ENCODE measurements at regions not wholly inside any gene's neighbourhood (a gene's known extent, or its start where the extent isn't known, plus 50 kb on each side); places are given as distances from the start of the nearest gene placed in this dataset.

DNA sequence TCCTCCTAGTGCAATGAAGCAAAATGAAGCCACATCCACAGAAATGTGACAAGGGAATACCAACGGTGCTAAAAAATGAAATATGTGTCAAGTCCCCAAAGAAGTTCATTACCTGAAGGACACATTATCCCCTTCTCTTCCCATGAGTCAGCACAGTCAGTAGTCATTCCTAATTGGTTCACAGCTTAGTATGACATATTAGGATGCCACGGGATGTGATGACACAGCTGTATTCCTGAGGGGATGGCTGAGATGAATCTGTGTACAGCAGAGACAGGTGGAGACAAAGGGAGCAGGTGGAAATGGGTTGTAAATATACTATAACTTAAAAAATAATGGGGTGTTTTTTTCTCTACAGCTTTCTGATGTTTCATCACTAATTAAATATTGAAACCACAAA lies 273.4 kb downstream of the ARRDC4 start:
- H3K27me3 Mint-ChIP-seq (ENCODE audit: unreplicated experiment) = no peaks in the 10 kb centered on the region
- TF ChIP-seq, protein P1, sequence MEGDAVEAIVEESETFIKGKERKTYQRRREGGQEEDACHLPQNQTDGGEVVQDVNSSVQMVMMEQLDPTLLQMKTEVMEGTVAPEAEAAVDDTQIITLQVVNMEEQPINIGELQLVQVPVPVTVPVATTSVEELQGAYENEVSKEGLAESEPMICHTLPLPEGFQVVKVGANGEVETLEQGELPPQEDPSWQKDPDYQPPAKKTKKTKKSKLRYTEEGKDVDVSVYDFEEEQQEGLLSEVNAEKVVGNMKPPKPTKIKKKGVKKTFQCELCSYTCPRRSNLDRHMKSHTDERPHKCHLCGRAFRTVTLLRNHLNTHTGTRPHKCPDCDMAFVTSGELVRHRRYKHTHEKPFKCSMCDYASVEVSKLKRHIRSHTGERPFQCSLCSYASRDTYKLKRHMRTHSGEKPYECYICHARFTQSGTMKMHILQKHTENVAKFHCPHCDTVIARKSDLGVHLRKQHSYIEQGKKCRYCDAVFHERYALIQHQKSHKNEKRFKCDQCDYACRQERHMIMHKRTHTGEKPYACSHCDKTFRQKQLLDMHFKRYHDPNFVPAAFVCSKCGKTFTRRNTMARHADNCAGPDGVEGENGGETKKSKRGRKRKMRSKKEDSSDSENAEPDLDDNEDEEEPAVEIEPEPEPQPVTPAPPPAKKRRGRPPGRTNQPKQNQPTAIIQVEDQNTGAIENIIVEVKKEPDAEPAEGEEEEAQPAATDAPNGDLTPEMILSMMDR (IDR thresholded peaks at IDR 0.05; ENCODE audit: unreplicated experiment) = no peak

DNA sequence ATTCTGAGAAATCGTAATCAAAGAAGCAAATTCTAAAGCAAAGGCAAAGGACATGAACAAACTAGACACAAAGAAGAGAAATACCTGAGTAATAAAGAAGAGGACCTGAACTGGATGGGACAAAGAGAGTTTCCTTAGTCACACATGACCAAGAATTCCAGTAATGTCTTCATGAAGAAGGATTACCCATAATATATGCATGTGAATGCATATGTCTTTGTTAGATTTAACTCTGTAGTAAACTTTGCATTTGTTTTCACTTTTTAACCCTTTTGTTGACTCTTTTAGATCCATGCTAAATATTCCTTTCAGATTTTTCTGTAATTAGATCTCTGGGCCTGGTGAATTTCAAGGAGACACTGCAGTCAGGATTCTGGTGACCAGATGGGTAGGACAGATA lies 279.8 kb downstream of the ARRDC4 start:
- Mint-ChIP-seq H3K27me3 (ENCODE audit: unreplicated experiment) (no peaks in the 10 kb centered on the region), H3K36me3 (ENCODE audit: insufficient read depth, unreplicated experiment) (no peaks in the 10 kb centered on the region), H3K4me3 (ENCODE audit: low read depth, unreplicated experiment) (no peak overlapping the region), H3K27ac (ENCODE audit: unreplicated experiment) (no peak overlapping the region), H3K9me3 (ENCODE audit: low read depth, unreplicated experiment) (peaks cover 4% of the 10 kb centered on the region), H3K4me1 (ENCODE audit: low read depth, unreplicated experiment) (no peaks in the 10 kb centered on the region)
- intact Hi-C loops (cut with micrococcal nuclease; ENCODE audit: unreplicated experiment) = no loop called here
- CTCF ChIA-PET = no interaction called here
- TF ChIP-seq, protein P1 (IDR thresholded peaks at IDR 0.05; ENCODE audit: unreplicated experiment) = no peak
- no peak for DNase-seq
- BruUV-seq (replicated peaks) = no TSS peak

More for the DNA sequence above, 273.4 kb downstream of the ARRDC4 start:
- BruUV-seq (replicated peaks) = no TSS peak
- Mint-ChIP-seq H3K9me3 (ENCODE audit: low read depth, unreplicated experiment) (peaks cover 3% of the 10 kb centered on the region), H3K4me1 (ENCODE audit: low read depth, unreplicated experiment) (no peaks in the 10 kb centered on the region), H3K27ac (ENCODE audit: unreplicated experiment) (no peak overlapping the region), H3K4me3 (ENCODE audit: low read depth, unreplicated experiment) (no peak overlapping the region), H3K36me3 (ENCODE audit: insufficient read depth, unreplicated experiment) (no peaks in the 10 kb centered on the region)
- CTCF ChIA-PET = no interaction called here
- no peak for DNase-seq
- intact Hi-C loops (cut with micrococcal nuclease; ENCODE audit: unreplicated experiment) = no loop called here

DNA sequence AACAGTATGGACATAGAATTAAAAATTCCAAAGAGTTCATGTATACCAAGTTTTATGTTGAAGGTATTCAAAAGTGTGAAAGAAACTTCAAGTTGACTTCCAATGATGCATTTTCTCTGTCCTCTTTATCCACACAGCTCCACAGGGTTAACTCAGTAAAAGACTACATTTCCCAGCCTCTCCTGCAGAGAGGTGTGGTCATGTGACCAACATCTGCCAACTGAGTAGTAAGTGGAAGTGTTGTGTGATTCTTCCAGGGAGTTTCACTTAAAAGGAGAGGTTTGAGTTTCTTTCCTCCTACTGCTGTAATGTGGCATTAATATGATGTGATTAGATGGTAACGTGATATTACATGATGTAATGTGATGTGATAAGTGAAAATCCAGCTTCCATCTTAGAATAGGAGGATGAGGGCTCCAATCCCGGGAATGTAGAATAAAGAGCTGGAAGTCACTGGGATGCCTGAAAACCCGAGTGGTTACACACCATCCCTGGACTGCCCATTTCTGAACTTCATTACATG lies 280.6 kb downstream of the ARRDC4 start:
- Mint-ChIP-seq H3K4me1 (ENCODE audit: low read depth, unreplicated experiment) (no peaks in the 10 kb centered on the region), H3K4me3 (ENCODE audit: low read depth, unreplicated experiment) (no peak overlapping the region), H3K27me3 (ENCODE audit: unreplicated experiment) (no peaks in the 10 kb centered on the region), H3K36me3 (ENCODE audit: insufficient read depth, unreplicated experiment) (no peaks in the 10 kb centered on the region), H3K9me3 (ENCODE audit: low read depth, unreplicated experiment) (peaks cover 4% of the 10 kb centered on the region), H3K27ac (ENCODE audit: unreplicated experiment) (no peak overlapping the region)
- BruUV-seq (replicated peaks) = no TSS peak
- TF ChIP-seq, protein P1 (IDR thresholded peaks at IDR 0.05; ENCODE audit: unreplicated experiment) = no peak
- CTCF ChIA-PET = no interaction called here
- intact Hi-C loops (cut with micrococcal nuclease; ENCODE audit: unreplicated experiment) = no loop called here
- no peak for DNase-seq

DNA sequence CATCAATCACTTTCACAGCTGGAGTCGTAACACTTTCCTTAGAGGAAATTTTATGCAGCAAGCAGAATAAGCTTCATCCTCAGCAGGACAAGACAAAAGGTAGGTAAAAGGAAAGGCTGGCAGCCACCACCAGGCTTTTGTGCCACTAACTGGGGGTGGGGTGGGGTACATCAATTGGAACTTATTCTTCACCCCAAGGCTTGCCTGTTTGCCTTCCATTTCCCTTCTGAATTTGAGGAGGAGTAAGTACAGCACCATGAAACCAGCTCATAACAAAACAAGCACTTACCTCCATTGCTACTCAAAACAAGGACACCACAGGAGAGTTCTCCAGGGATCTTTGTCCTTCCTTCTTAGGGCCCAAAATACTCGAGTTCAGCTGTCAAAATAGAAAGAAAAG lies 296.8 kb downstream of the ARRDC4 start:
- intact Hi-C loops (cut with micrococcal nuclease; ENCODE audit: unreplicated experiment) = no loop called here
- H3K4me1 Mint-ChIP-seq (ENCODE audit: low read depth, unreplicated experiment) = no peaks in the 10 kb centered on the region
- peaks cover 27% of the 10 kb centered on the region for H3K9me3 Mint-ChIP-seq (ENCODE audit: low read depth, unreplicated experiment)
- TF ChIP-seq, protein P1 (IDR thresholded peaks at IDR 0.05; ENCODE audit: unreplicated experiment) = no peak
- no peak for DNase-seq
- no TSS peak for BruUV-seq (replicated peaks)
- no peak overlapping the region for H3K4me3 Mint-ChIP-seq (ENCODE audit: low read depth, unreplicated experiment)
- H3K27me3 Mint-ChIP-seq (ENCODE audit: unreplicated experiment) = no peaks in the 10 kb centered on the region
- H3K27ac Mint-ChIP-seq (ENCODE audit: unreplicated experiment) = no peak overlapping the region
- H3K36me3 Mint-ChIP-seq (ENCODE audit: insufficient read depth, unreplicated experiment) = no peaks in the 10 kb centered on the region
- CTCF ChIA-PET = no interaction called here
